ENCODE measurements at regions not wholly inside any gene's neighbourhood (a gene's known extent, or its start where the extent isn't known, plus 50 kb on each side); places are given as distances from the start of the nearest gene placed in this dataset.

DNA sequence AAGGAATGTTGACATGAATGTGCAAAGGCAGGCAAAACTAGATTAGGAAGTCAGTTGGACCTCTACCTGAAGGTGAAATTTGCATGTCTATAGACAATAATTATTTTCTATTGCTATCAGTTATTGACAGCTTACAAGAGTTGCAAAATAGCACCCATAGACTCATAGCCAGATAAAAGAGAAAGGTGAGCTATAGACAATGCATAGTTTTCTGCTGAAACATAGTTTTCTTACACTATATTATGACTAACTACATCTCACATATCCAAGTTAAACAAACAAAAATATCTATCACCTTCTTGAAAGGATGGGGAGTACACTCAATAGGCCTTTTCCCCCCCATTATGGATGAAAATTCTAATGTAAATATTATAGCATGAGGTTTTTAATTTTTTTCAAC, 305.0 kb downstream of the PTH2R start:
- TF ChIP-seq, protein P1, sequence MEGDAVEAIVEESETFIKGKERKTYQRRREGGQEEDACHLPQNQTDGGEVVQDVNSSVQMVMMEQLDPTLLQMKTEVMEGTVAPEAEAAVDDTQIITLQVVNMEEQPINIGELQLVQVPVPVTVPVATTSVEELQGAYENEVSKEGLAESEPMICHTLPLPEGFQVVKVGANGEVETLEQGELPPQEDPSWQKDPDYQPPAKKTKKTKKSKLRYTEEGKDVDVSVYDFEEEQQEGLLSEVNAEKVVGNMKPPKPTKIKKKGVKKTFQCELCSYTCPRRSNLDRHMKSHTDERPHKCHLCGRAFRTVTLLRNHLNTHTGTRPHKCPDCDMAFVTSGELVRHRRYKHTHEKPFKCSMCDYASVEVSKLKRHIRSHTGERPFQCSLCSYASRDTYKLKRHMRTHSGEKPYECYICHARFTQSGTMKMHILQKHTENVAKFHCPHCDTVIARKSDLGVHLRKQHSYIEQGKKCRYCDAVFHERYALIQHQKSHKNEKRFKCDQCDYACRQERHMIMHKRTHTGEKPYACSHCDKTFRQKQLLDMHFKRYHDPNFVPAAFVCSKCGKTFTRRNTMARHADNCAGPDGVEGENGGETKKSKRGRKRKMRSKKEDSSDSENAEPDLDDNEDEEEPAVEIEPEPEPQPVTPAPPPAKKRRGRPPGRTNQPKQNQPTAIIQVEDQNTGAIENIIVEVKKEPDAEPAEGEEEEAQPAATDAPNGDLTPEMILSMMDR (IDR thresholded peaks at IDR 0.05), result no peak
- no peak for TF ChIP-seq POLR2A (IDR thresholded peaks at IDR 0.05)
